ENCODE measurements at regions not wholly inside any gene's neighbourhood (a gene's known extent, or its start where the extent isn't known, plus 50 kb on each side); places are given as distances from the start of the nearest gene placed in this dataset.

DNA sequence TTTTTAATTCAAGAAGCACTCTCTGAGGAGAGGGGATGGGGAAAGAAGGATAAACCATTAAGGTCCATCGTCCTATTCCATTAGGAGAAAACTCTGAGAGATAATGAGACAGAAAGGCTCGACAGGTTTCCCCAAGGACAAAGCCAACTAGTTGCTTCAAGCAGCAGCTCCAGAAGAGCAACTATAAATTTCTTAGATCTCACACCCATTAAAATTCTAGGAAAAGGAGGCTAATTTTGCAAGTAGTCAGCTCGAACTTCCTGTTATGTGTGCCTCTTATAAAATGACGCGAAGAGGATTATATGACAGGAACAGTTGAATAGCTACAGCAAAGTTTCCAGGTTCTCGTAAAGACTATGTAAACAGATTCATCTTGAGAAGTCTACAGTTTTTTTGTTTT, 52.0 kb upstream of the ST8SIA6 start:
- DNase-seq (ENCODE audit: extremely low read depth in 1 of 4, low spot score in 3 of 4) (peak in 2 of 4 experiments; percentile 10 to 50), ATAC-seq (peak; percentile 8), FAIRE-seq (no peak)
- in situ Hi-C loops (cut with MboI) = no loop called here
- H3K9me1 ChIP-seq (ENCODE audit: control insufficient read depth, insufficient read depth, low read length) = no peaks in the 10 kb centered on the region
- ChIA-PET CTCF (ENCODE audit: low intra/inter-chr PET ratio) (no interaction called here), POLR2A (interaction anchor here (1.0 to 2.6 kb wide), 3 partner anchors 9 to 130 kb away, joined by 3 to 13 read pairs (median 5); no protein-coding TSS in a partner anchor)
- BruUV-seq (replicated peaks) = no TSS peak
- H3K4me1 ChIP-seq (replicated peaks in 1 of 2; ENCODE audit: control insufficient read depth in 2 of 2, insufficient read depth in 2 of 2, low read length in 2 of 2) = peaks cover 10 to 52% of the 10 kb centered on the region in 2 experiments
- peak overlapping the region; percentile 71 for H3K4me2 ChIP-seq (ENCODE audit: insufficient read depth, low read length)
- no peaks in the 10 kb centered on the region for H4K20me1 ChIP-seq (replicated peaks; ENCODE audit: control insufficient read depth, insufficient read depth, low read length)
- no peaks in the 10 kb centered on the region for H3K27me3 ChIP-seq (ENCODE audit: control insufficient read depth in 2 of 2, insufficient read depth in 2 of 2, low read length in 2 of 2)
- H3K9ac ChIP-seq (ENCODE audit: insufficient read depth in 1 of 2, low read depth in 2 of 2, low read length in 2 of 2) = peak overlapping the region in 1 of 2 experiments; percentile 52; a peak in 3 of 4 replicates
- 4% methylated on average over 6 of the region's 6 CpGs for WGBS (ENCODE audit: insufficient coverage, low coverage, missing lambda C conversion rate)
- peak overlapping the region; percentile 10; the same call in 1 of the 2 replicates for H3K4me3 ChIP-seq
- peaks cover 9% of the 10 kb centered on the region; the same call in 2 of the 3 replicates for H3K36me3 ChIP-seq (ENCODE audit: control insufficient read depth, insufficient read depth, low read length)
- H3K79me2 ChIP-seq (ENCODE audit: control insufficient read depth, insufficient read depth, low read length) = peaks cover 15% of the 10 kb centered on the region; the same call in 2 of the 3 replicates
- peak overlapping the region; percentile 89 for H2AFZ ChIP-seq (ENCODE audit: low read depth, low read length)
- H3K27ac ChIP-seq (ENCODE audit: extremely low read depth, low read depth, low read length) = peak overlapping the region; percentile 78; the same call in 2 of the 3 replicates
- intact Hi-C loops (cut with micrococcal nuclease) = loop anchor here (5.0 kb wide), 1 partner anchor 91 kb away; no protein-coding TSS in a partner anchor
- H3K9me3 ChIP-seq (replicated peaks; ENCODE audit: control insufficient read depth, insufficient read depth, low read depth, low read length) = 0 out of 2 replicates have a peak, but pooled peaks cover 2% of the 10 kb centered on the region
- no peak for TF ChIP-seq FOXM1 (IDR thresholded peaks at IDR 0.05; ENCODE audit: low read depth)
- TF ChIP-seq FOXM1 (CRISPR knock-in tag; IDR thresholded peaks at IDR 0.05; ENCODE audit: low read depth) = no peak
- no peak for TF ChIP-seq TAL1 (IDR thresholded peaks at IDR 0.05)
- TF ChIP-seq, protein P1, sequence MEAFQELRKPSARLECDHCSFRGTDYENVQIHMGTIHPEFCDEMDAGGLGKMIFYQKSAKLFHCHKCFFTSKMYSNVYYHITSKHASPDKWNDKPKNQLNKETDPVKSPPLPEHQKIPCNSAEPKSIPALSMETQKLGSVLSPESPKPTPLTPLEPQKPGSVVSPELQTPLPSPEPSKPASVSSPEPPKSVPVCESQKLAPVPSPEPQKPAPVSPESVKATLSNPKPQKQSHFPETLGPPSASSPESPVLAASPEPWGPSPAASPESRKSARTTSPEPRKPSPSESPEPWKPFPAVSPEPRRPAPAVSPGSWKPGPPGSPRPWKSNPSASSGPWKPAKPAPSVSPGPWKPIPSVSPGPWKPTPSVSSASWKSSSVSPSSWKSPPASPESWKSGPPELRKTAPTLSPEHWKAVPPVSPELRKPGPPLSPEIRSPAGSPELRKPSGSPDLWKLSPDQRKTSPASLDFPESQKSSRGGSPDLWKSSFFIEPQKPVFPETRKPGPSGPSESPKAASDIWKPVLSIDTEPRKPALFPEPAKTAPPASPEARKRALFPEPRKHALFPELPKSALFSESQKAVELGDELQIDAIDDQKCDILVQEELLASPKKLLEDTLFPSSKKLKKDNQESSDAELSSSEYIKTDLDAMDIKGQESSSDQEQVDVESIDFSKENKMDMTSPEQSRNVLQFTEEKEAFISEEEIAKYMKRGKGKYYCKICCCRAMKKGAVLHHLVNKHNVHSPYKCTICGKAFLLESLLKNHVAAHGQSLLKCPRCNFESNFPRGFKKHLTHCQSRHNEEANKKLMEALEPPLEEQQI (IDR thresholded peaks at IDR 0.05) = 0 out of 2 replicates have a peak, but pooled peaks have one; percentile 13
- TF ChIP-seq, protein P2, sequence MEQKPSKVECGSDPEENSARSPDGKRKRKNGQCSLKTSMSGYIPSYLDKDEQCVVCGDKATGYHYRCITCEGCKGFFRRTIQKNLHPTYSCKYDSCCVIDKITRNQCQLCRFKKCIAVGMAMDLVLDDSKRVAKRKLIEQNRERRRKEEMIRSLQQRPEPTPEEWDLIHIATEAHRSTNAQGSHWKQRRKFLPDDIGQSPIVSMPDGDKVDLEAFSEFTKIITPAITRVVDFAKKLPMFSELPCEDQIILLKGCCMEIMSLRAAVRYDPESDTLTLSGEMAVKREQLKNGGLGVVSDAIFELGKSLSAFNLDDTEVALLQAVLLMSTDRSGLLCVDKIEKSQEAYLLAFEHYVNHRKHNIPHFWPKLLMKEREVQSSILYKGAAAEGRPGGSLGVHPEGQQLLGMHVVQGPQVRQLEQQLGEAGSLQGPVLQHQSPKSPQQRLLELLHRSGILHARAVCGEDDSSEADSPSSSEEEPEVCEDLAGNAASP (IDR thresholded peaks at IDR 0.05) = no peak
- TF ChIP-seq CEBPB (tag; IDR thresholded peaks at IDR 0.05) = no peak
- TF ChIP-seq STAT5A (IDR thresholded peaks at IDR 0.05; ENCODE audit: borderline replicate concordance, low read length) = peak; percentile 20; the same call in 1 of the 2 replicates
- peak; percentile 22; the same call in 1 of the 2 replicates for TF ChIP-seq L3MBTL2 (IDR thresholded peaks at IDR 0.05)
- TF ChIP-seq SREBF1 (IDR thresholded peaks at IDR 0.05; ENCODE audit: borderline replicate concordance, low read depth, low read length) = no peak
- TF ChIP-seq, protein P3, sequence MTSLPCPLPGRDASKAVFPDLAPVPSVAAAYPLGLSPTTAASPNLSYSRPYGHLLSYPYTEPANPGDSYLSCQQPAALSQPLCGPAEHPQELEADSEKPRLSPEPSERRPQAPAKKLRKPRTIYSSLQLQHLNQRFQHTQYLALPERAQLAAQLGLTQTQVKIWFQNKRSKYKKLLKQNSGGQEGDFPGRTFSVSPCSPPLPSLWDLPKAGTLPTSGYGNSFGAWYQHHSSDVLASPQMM (CRISPR knock-in tag; IDR thresholded peaks at IDR 0.05) = no peak
- no peak for TF ChIP-seq SP2 (IDR thresholded peaks at IDR 0.05; ENCODE audit: extremely low read depth, low read depth, low read length, poor library complexity, severe bottlenecking)
- TF ChIP-seq SAFB (IDR thresholded peaks at IDR 0.05; ENCODE audit: borderline replicate concordance, low read depth, low read length) = no peak
- TF ChIP-seq DIDO1 (tag; IDR thresholded peaks at IDR 0.05; ENCODE audit: low read depth) = no peak
- TF ChIP-seq, protein P4, sequence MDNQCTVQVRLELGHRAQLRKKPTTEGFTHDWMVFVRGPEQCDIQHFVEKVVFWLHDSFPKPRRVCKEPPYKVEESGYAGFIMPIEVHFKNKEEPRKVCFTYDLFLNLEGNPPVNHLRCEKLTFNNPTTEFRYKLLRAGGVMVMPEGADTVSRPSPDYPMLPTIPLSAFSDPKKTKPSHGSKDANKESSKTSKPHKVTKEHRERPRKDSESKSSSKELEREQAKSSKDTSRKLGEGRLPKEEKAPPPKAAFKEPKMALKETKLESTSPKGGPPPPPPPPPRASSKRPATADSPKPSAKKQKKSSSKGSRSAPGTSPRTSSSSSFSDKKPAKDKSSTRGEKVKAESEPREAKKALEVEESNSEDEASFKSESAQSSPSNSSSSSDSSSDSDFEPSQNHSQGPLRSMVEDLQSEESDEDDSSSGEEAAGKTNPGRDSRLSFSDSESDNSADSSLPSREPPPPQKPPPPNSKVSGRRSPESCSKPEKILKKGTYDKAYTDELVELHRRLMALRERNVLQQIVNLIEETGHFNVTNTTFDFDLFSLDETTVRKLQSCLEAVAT (IDR thresholded peaks at IDR 0.05) = no peak
- TF ChIP-seq SREBF2 (CRISPR knock-in tag; IDR thresholded peaks at IDR 0.05) = no peak
- no peak for TF ChIP-seq SP1 (CRISPR knock-in tag; IDR thresholded peaks at IDR 0.05)
- TF ChIP-seq ZBTB7A (IDR thresholded peaks at IDR 0.05; ENCODE audit: borderline replicate concordance, control insufficient read depth, low read depth, low read length) = no peak
- no peak for TF ChIP-seq POLR3A (IDR thresholded peaks at IDR 0.05; ENCODE audit: borderline replicate concordance, extremely low read depth, insufficient read depth, insufficient read length)

Measured in K562 (cell line).